ENCODE measurements at regions not wholly inside any gene's neighbourhood (a gene's known extent, or its start where the extent isn't known, plus 50 kb on each side); places are given as distances from the start of the nearest gene placed in this dataset.

DNA sequence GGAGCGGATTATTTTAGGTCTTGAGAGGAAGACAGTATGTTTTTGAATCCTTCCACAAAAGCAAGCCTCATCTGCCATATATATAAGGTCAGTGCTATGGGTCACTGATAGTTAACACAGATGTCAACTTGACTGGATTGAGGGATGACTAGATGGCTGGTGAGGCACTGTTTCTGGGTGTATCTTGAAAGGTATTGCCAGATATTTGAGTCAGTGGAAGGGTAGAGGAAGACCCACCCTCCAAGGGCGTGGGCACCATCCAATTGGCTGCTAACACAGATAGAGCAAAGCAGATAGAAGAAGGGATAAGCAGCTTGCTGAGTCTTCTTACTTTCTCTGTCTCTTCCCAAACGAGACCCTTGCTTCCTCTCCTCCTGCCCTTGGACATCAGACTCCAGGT is 185.0 kb upstream of the BTG1 start:
- no TSS peak for BruUV-seq (replicated peaks)
- intact Hi-C loops (cut with micrococcal nuclease; ENCODE audit: unreplicated experiment): no loop called here

DNA sequence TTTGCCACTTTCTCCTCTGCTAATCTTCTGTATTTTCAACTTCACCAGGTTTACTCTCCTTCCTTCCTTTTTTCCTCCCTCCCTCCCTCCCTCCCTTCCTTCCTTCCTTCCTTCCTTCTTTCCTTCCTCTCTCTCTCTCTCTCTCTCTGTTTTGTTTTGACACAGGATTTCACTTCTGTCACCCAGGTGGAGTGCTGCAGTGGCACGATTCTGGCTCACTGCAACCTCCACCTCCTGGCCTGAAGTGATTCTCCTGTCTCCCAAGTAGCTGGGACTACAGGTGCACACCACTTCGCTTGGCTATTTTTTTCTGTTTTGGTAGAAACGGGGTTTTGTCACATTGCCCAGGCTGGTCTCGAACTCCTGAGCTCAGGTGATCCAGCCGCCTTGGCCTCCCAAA is 181.2 kb upstream of the BTG1 start:
- intact Hi-C loops (cut with micrococcal nuclease; ENCODE audit: unreplicated experiment): no loop called here
- no TSS peak for BruUV-seq (replicated peaks)
- CTCF ChIA-PET: no interaction called here
- Histone ChIP-seq H3K27ac (ENCODE audit: low read depth, low read length, poor library complexity, severe bottlenecking) (no peak overlapping the region), H3K27me3 (replicated peaks; ENCODE audit: insufficient read depth, low read depth, low read length, poor library complexity) (no peaks in the 10 kb centered on the region), H3K4me3 (ENCODE audit: low read depth, low read length, poor library complexity, severe bottlenecking) (no peak overlapping the region), H3K9me3 (ENCODE audit: low read depth, low read length, poor library complexity, severe bottlenecking) (no peaks in the 10 kb centered on the region), H3K36me3 (ENCODE audit: insufficient read depth, low read length, poor library complexity, severe bottlenecking) (no peaks in the 10 kb centered on the region), H3K4me1 (ENCODE audit: insufficient read depth, low read length, poor library complexity, severe bottlenecking) (no peaks in the 10 kb centered on the region)
- no peak for DNase-seq (ENCODE audit: low spot score)
- POLR2A ChIA-PET (ENCODE audit: low non-redundant PET): no interaction called here
- TF ChIP-seq EZH2 (IDR thresholded peaks at IDR 0.05; ENCODE audit: borderline replicate concordance, low read depth, low read length, poor library complexity, severe bottlenecking) (no peak), CTCF (conservative IDR thresholded peaks at IDR 0.05; ENCODE audit: low read depth, low read length) (no peak)

More for the DNA sequence above, 185.0 kb upstream of the BTG1 start:
- Histone ChIP-seq H3K4me1 (ENCODE audit: insufficient read depth, low read length, poor library complexity, severe bottlenecking) (no peaks in the 10 kb centered on the region), H3K27me3 (replicated peaks; ENCODE audit: insufficient read depth, low read depth, low read length, poor library complexity) (no peaks in the 10 kb centered on the region), H3K4me3 (ENCODE audit: low read depth, low read length, poor library complexity, severe bottlenecking) (no peak overlapping the region), H3K36me3 (ENCODE audit: insufficient read depth, low read length, poor library complexity, severe bottlenecking) (no peaks in the 10 kb centered on the region), H3K9me3 (ENCODE audit: low read depth, low read length, poor library complexity, severe bottlenecking) (no peaks in the 10 kb centered on the region), H3K27ac (ENCODE audit: low read depth, low read length, poor library complexity, severe bottlenecking) (no peak overlapping the region)
- ChIA-PET POLR2A (ENCODE audit: low non-redundant PET) (no interaction called here), CTCF (no interaction called here)
- no peak for DNase-seq (ENCODE audit: low spot score)
- TF ChIP-seq EZH2 (IDR thresholded peaks at IDR 0.05; ENCODE audit: borderline replicate concordance, low read depth, low read length, poor library complexity, severe bottlenecking): no peak
- no peak for TF ChIP-seq CTCF (conservative IDR thresholded peaks at IDR 0.05; ENCODE audit: low read depth, low read length)

DNA sequence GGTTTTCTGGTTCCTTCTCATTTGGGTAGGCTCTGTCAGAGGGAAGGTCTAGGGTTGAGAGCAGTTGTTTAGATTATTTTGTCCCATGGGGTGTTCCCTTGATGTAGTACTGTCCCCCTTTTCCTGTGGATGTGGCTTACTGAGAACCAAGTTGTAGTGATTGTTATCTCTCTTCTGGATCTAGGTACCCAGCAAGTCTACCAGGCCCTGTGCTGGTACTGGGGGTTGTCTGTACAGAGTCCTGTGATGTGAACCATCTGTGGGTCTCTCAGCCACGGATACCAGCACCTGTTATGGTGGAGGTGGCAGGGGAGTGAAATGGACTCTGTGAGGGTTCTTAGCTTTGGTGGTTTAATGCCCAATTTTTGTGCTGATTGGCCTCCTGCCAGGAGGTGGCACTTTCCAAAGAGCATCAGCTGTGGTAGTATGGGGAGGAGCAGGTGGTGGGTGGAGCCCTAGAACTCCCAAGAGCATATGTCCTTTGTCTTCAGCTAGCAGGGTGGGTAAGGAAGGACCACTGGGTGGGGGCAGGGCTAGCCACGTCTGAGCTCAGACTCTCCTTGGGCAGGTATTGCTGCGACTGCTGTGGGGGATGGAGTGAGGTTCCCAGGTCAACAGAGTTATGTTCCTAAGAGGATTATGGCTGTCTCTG is 179.3 kb upstream of the BTG1 start:
- H3K27ac ChIP-seq (ENCODE audit: low read depth, low read length, poor library complexity, severe bottlenecking): no peak overlapping the region
- ChIA-PET POLR2A (ENCODE audit: low non-redundant PET) (no interaction called here), CTCF (no interaction called here)
- no peaks in the 10 kb centered on the region for H3K4me1 ChIP-seq (ENCODE audit: insufficient read depth, low read length, poor library complexity, severe bottlenecking)
- H3K27me3 ChIP-seq (replicated peaks; ENCODE audit: insufficient read depth, low read depth, low read length, poor library complexity): no peaks in the 10 kb centered on the region
- H3K9me3 ChIP-seq (ENCODE audit: low read depth, low read length, poor library complexity, severe bottlenecking): no peaks in the 10 kb centered on the region
- intact Hi-C loops (cut with micrococcal nuclease; ENCODE audit: unreplicated experiment): no loop called here
- H3K4me3 ChIP-seq (ENCODE audit: low read depth, low read length, poor library complexity, severe bottlenecking): no peak overlapping the region
- no peak for TF ChIP-seq CTCF (conservative IDR thresholded peaks at IDR 0.05; ENCODE audit: low read depth, low read length)
- no peak for TF ChIP-seq EZH2 (IDR thresholded peaks at IDR 0.05; ENCODE audit: borderline replicate concordance, low read depth, low read length, poor library complexity, severe bottlenecking)
- peak; percentile 4 for DNase-seq (ENCODE audit: low spot score)
- BruUV-seq (replicated peaks): no TSS peak
- no peaks in the 10 kb centered on the region for H3K36me3 ChIP-seq (ENCODE audit: insufficient read depth, low read length, poor library complexity, severe bottlenecking)

Measured in A673 (cell line).